ENCODE measurements at regions not wholly inside any gene's neighbourhood (a gene's known extent, or its start where the extent isn't known, plus 50 kb on each side); places are given as distances from the start of the nearest gene placed in this dataset.
"Not testable (repeated sequence)": the region's sequence is repeated elsewhere in the genome, so short reads cannot be mapped to it uniquely, and the experiment has no call there.

DNA sequence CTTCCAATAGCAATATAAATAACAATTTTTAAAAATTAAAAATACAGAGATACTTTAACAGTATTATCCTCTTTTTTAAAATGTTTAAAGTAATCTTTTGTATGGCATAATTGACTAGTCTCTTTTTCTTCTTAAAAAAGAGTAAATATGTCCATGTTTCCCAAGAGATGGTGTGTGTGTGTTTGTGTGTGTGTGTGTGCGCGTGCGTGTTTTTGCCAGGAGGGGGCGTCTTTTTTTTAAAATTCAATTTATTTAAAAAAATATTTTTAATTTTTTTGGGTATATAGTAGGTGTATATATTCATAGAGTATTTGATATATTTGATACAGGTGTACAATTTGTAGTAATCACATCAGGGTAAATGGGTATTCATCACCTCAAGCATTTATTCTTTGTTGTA, 1073.7 kb downstream of the PCDH7 start:
- Mint-ChIP-seq H3K4me1 (ENCODE audit: unreplicated experiment) (no peaks in the 10 kb centered on the region), H3K4me3 (ENCODE audit: unreplicated experiment) (no peak overlapping the region), H3K27ac (ENCODE audit: unreplicated experiment) (no peak overlapping the region), H3K36me3 (ENCODE audit: unreplicated experiment) (peaks cover 3% of the 10 kb centered on the region), H3K9me3 (ENCODE audit: unreplicated experiment) (peaks cover 22% of the 10 kb centered on the region), H3K27me3 (ENCODE audit: unreplicated experiment) (no peaks in the 10 kb centered on the region)
- TF ChIP-seq, protein P1, sequence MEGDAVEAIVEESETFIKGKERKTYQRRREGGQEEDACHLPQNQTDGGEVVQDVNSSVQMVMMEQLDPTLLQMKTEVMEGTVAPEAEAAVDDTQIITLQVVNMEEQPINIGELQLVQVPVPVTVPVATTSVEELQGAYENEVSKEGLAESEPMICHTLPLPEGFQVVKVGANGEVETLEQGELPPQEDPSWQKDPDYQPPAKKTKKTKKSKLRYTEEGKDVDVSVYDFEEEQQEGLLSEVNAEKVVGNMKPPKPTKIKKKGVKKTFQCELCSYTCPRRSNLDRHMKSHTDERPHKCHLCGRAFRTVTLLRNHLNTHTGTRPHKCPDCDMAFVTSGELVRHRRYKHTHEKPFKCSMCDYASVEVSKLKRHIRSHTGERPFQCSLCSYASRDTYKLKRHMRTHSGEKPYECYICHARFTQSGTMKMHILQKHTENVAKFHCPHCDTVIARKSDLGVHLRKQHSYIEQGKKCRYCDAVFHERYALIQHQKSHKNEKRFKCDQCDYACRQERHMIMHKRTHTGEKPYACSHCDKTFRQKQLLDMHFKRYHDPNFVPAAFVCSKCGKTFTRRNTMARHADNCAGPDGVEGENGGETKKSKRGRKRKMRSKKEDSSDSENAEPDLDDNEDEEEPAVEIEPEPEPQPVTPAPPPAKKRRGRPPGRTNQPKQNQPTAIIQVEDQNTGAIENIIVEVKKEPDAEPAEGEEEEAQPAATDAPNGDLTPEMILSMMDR (IDR thresholded peaks at IDR 0.05): no peak
- DNase-seq (ENCODE audit: extremely low spot score, unreplicated experiment): no peak

DNA sequence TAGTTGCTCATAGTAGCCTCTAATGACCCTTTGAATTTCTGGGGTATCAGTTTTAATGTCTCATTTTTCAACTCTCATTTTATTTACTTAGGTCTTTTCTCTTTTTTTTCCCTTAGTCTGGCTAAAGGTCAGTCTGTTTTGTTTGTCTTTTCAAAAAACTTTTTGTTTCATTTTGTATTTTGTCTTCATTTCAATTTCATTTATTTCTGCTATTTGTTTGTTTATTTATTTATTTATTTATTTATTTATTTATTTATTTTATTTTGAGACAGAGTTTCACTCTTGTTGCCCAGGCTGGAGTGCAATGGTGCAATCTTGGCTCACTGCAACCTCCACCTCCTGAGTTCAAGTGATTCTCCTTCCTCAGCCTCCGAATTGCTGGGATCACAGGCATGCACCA, 1076.9 kb downstream of the PCDH7 start:
- not testable (repeated sequence) for H3K4me1 Mint-ChIP-seq (ENCODE audit: unreplicated experiment); DNase-seq (ENCODE audit: extremely low spot score, unreplicated experiment); H3K4me3 Mint-ChIP-seq (ENCODE audit: unreplicated experiment); H3K27ac Mint-ChIP-seq (ENCODE audit: unreplicated experiment); H3K36me3 Mint-ChIP-seq (ENCODE audit: unreplicated experiment); H3K27me3 Mint-ChIP-seq (ENCODE audit: unreplicated experiment)
- H3K9me3 Mint-ChIP-seq (ENCODE audit: unreplicated experiment): peaks cover 46% of the 10 kb centered on the region

DNA sequence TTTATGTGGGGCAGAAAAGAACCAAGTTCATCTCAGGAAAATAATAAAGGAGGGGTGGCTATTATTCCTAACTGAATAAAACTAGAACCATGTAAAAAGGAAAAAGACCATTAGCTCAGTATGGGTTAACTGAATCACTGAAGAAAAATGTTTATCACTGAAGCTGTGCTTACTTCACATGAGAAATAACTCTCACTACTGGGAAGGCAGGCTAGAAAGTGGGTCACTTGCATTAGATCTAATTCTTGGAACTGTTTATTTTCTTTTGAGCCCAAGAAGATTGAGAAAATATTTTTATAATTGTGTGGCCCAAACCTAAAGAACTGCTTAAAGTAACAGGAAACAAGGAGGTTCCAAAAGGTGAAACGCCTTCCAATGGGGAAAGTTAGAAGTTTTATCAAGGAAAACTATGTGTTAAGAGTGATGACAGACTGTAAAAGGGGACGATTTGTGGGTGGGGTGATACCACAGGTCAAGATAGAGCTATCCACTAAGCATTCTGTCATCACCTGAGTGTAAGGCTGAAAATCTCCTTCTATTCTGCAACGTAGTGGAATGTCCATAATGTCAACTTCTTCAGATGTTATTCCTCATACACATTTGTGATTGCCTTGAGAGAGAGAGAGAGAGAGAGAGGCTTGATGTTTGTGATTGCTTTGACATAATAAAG, 1083.5 kb downstream of the PCDH7 start:
- TF ChIP-seq, protein P1 (IDR thresholded peaks at IDR 0.05): no peak
- Mint-ChIP-seq H3K27ac (ENCODE audit: unreplicated experiment) (peak overlapping the region; percentile 56), H3K9me3 (ENCODE audit: unreplicated experiment) (peaks cover 23% of the 10 kb centered on the region), H3K4me3 (ENCODE audit: unreplicated experiment) (no peak overlapping the region), H3K4me1 (ENCODE audit: unreplicated experiment) (peaks cover 19% of the 10 kb centered on the region), H3K27me3 (ENCODE audit: unreplicated experiment) (no peaks in the 10 kb centered on the region), H3K36me3 (ENCODE audit: unreplicated experiment) (peaks cover 4% of the 10 kb centered on the region)
- no peak for DNase-seq (ENCODE audit: extremely low spot score, unreplicated experiment)

DNA sequence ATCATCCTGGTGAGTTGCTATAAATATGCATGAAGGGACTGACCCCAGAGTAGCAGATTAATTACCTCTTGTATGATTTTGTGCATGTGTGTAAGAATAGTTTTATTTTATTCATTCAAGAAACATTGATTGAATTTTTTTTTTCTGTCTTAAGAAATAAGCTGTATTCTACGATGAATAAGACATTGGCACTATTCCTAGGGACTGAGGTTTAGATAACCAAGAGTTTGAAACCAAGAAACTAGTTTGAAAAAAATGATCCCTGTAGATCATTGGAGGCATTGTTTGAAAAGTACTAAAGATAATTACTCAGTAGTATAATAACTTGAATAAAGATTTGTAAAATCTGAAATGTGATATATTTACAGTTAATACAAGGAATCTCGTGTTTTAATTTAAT, 1086.9 kb downstream of the PCDH7 start:
- Mint-ChIP-seq H3K9me3 (ENCODE audit: unreplicated experiment) (no peaks in the 10 kb centered on the region), H3K4me1 (ENCODE audit: unreplicated experiment) (peaks cover 19% of the 10 kb centered on the region), H3K27ac (ENCODE audit: unreplicated experiment) (no peak overlapping the region), H3K4me3 (ENCODE audit: unreplicated experiment) (no peak overlapping the region), H3K27me3 (ENCODE audit: unreplicated experiment) (no peaks in the 10 kb centered on the region), H3K36me3 (ENCODE audit: unreplicated experiment) (no peaks in the 10 kb centered on the region)
- TF ChIP-seq, protein P1 (IDR thresholded peaks at IDR 0.05): no peak
- DNase-seq (ENCODE audit: extremely low spot score, unreplicated experiment): no peak

DNA sequence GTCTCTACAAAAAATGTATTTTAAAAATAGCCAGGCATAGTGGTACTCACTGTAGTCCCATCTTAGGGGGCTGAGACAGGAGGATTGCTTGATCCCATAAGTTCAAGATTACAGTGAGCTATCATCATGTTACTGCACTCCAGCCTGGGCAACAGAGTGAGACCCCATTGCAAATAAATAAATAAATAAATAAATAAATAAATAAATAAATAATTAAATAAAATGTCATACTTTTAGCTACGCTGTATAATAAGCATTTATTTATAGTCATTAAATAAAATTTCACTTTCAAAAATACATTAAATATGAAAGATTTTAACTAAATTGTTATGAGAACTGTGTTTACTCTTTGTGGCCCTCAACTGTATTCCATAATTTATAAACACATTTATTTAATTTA, 1124.2 kb downstream of the PCDH7 start:
- Mint-ChIP-seq H3K4me3 (ENCODE audit: unreplicated experiment) (no peak overlapping the region), H3K4me1 (ENCODE audit: unreplicated experiment) (no peaks in the 10 kb centered on the region), H3K9me3 (ENCODE audit: unreplicated experiment) (peaks cover 16% of the 10 kb centered on the region), H3K36me3 (ENCODE audit: unreplicated experiment) (peaks cover 1% of the 10 kb centered on the region), H3K27ac (ENCODE audit: unreplicated experiment) (no peak overlapping the region), H3K27me3 (ENCODE audit: unreplicated experiment) (no peaks in the 10 kb centered on the region)
- DNase-seq (ENCODE audit: extremely low spot score, unreplicated experiment): no peak
- TF ChIP-seq, protein P1 (IDR thresholded peaks at IDR 0.05): no peak

DNA sequence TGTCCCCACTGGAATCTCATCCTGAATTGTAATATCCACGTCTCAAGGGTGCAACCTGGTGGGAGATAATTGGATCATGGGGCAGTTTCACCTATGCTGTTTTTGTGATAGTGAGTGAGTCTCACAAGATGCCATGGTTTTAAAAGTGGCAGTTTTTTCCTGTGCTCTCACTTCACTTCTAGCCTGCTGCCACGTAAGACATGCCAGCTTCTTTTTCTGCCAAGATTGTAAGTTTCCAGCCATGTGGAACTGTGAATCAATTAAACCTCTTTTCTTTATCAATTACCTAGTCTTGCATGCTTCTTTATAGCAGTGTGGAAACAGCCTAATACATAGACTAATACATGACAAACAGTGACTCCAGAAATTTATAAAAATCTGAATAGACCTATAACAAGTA, 1131.8 kb downstream of the PCDH7 start:
- H3K4me1 Mint-ChIP-seq (ENCODE audit: unreplicated experiment): no peaks in the 10 kb centered on the region
- no peak overlapping the region for H3K4me3 Mint-ChIP-seq (ENCODE audit: unreplicated experiment)
- DNase-seq (ENCODE audit: extremely low spot score, unreplicated experiment): no peak
- TF ChIP-seq, protein P1 (IDR thresholded peaks at IDR 0.05): no peak
- no peak overlapping the region for H3K27ac Mint-ChIP-seq (ENCODE audit: unreplicated experiment)
- no peaks in the 10 kb centered on the region for H3K36me3 Mint-ChIP-seq (ENCODE audit: unreplicated experiment)
- H3K9me3 Mint-ChIP-seq (ENCODE audit: unreplicated experiment): peaks cover 20% of the 10 kb centered on the region
- no peaks in the 10 kb centered on the region for H3K27me3 Mint-ChIP-seq (ENCODE audit: unreplicated experiment)
